ENCODE measurements at regions not wholly inside any gene's neighbourhood (a gene's known extent, or its start where the extent isn't known, plus 50 kb on each side); places are given as distances from the start of the nearest gene placed in this dataset.
"Not testable (repeated sequence)": the region's sequence is repeated elsewhere in the genome, so short reads cannot be mapped to it uniquely, and the experiment has no call there.

GRCh38 chr21:35737899-35738346, 322.4 kb downstream of the SETD4 start:
- DNase-seq = no peak

DNA sequence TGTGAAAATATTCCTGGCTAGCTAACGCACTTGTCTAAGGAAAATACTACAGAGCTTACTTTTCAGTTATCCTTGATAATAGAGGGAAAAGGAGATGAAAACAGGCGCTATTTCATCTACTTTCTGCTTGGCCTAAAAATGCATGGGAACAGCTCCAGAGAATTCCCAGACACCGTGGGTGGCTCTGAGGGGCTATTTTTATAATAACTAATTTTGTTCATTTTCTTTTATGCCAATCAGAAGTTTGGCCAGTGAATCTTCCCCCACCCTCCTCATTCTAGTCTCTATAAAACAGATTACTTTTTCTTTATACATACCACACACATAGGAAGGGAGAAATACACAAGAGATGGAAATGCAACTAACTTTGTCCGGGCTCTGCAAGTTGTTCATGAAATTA, 322.9 kb downstream of the SETD4 start:
- no peak for DNase-seq

DNA sequence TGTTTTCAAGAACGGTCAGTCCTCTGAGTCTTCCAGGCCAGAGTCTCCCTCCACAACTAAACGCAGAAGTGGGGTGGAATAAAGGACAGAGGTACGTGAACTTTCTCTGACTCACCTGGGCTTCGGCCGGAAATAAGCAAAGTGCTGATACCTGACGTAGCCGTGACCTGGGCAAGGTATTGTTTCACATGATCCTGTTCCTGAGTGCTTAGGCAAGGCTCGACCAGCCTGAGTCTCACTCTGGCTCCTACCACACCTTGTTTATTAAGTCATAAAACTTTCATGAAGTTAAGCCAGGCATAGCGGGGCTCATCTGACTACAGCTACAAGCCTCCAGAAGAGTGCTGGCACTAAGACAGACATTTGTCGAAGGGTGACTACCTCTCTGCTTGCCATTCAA, 327.5 kb downstream of the SETD4 start:
- DNase-seq = no peak

GRCh38 chr21:35730325-35730724, 330.0 kb downstream of the SETD4 start:
- DNase-seq = no peak

DNA sequence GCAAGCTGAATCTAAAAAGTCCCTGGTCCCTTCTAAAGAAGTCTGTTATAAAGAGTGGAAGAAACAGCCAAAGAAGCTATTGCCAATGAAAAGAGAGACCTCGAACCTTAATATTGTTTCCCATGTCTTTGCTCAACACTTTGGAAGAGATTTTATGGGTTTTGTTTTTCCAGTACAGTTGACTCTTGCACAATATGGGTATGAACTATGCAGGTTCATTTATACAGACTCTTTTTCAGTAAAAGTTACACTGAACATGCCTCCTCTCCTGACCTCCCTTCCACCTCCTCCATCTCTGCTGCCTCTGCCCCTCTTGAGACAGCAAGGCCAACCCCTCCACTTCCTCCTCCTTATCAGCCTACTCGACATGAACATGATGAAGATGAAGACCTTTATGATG, 332.5 kb downstream of the SETD4 start:
- DNase-seq = no peak

DNA sequence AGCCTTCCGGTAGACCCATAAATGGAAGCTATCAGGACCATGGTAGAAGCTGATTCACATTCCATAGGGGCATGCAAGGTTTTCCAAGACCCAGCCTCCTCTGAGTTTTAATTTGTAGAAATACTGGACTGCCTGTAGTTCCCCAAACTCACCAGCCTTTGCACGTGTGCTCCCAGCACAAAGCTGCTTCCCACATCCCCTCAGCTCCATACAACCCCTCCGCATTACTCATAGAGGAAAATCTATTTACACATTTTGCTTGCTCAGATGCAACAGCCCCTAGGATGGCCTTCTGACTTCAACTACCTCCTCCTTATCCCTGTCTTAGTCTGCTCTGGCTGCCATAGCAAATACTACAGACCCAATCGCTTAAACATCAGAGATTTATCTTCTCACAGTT, 336.2 kb downstream of the SETD4 start:
- DNase-seq = no peak

GRCh38 chr21:35721701-35722100, 338.6 kb downstream of the SETD4 start:
- DNase-seq = no peak

DNA sequence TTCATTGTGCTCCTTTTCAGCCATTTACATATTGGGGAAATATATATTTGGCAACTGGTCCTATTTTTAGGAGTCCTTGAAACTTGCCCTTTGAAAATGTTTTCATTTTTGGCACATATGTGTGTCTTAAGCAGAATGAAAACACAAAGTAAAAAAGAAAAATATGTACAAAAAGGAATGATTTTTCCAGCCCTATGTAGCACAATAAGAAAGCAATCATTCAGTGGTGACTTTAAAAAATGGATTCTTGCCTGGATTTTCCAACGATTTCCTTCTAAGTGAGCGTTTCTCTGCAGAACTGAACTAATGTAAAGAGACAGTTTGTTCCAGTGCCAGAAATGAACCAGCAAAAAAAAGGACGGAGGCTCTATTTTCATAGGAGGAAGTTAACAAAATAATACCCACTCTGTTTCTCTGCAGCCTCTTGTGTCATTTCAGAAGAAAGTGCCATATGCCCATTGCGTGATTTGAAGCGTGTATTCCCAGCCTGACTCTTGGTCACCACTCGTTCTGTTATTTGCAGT, 340.1 kb downstream of the SETD4 start:
- no peak for DNase-seq

- DNase-seq = no peak
These were observed 341.2 kb downstream of the SETD4 start for GRCh38 chr21:35719080-35719479.

DNA sequence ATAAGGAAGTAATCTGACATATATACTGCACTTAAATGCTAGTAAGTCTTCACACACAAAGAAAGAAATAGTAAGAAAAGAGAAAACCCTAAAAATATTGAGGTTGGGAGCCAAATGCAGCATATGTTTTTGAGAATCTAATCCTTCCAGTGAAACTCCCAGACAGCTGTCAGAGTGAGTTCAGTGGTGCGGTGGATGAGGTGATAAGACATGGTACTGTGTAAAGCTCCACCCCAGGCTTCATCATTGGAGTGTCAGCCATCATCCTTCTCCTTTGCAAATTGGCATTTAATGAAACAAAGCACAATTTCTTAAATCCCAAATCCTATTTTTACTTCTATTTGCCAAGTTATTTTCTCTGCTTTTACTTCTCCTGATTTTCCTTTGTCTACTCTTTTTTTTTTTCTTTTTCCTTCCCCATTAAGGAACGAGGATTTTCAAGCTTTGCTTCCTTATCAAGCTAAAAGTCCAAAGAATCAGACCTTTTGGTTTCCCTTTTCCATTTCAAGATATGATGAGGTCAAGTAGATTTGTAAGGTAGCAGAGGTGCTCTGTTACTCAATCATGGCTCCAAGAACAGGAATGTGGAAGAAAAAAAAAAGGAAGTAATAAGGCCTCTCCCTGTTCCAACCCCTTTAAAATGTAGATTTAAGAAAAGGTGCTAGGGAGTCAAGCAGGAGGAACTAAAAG, 343.3 kb downstream of the SETD4 start:
- DNase-seq = no peak

DNA sequence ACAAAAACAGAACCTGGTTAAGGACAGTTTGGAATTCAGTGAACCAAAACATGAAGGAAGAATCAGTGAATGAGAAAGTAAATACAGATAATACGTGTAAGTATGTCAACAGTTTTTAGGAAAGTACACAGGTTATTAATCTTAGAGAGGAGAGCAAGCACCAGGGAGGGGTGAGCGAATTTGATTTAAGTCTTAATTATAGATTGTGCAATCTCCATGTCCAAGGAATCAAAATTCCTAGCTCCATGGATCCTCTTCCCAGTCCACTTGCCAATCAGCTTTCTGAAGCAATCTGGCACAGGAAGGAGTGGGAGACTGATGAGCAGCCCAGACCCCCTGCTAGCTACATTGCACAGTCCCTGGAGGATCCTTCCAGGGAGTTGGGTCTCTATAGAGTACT, 346.4 kb downstream of the SETD4 start:
- no peak for DNase-seq

GRCh38 chr21:35711661-35712060, 348.7 kb downstream of the SETD4 start:
- no peak for DNase-seq

DNA sequence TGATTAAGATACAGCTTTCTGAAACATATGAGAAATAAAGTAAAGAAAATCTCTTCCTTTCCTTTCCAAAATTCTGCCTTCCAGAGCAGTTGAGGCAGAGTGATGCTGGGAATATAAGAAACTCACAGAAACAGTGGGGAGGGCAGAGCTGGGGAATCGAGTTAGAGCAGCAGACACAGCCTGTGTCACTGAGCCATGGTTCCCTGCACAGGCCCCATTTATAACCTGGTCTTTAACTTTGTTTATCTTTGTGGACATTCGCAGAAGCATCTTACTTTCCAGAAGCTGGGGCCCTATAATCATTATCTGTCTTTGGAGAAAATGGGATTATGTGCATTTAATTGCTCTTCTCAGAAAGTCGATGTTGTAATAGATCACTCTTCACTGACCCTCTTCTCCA, 349.1 kb downstream of the SETD4 start:
- DNase-seq = no peak

- not testable (repeated sequence) for DNase-seq
These were observed 350.3 kb downstream of the SETD4 start for GRCh38 chr21:35709990-35710389.

DNA sequence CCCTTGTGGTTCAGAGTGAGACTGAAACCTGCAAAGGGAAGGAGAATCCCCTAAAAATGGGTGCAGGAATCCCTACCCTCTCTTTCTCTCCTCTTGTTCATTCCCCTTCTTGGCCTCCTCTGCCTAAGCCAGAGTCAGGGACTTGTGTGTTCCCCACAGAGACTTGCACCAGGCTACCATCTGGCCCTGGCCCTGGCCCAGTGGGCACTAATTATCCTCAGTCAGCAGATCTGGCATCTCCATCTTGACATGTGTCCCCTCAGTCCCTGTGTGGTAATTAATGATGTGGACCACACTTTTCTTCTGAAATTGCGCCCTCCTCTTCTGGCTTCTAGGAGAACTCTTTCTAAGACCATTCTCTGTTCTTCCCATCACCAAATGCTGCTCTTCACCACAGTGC, 354.4 kb downstream of the SETD4 start:
- DNase-seq = no peak

DNA sequence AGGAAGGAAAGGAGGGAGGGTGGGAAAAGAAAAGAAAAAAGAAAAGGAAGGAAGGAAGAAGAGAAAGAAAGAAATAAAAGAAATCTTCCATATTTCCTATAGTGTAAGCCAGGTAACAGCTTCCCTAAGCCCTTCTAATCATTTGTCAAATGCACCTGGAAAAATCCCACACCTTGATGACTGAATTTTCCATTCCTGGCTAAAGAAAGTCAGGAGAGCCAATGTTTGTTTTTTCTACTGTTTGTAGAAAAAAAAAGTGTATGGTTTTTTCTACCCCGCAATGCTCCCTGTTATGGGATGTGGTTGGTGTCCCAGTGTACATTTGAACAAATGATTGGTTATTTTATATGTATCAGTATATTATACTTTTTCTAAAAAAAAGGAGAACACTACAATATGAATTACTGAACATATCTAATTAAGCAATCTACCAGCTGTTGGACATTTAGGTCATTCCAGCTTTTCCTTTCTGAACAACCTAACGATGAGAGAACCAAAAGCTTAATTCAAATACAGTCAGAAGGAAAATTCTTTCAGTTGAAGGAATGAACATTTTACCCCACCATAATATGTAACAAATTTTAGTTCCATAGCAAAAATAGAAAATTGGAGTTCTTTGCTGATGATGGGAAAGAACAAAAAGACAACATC, 355.0 kb downstream of the SETD4 start:
- DNase-seq = no peak

DNA sequence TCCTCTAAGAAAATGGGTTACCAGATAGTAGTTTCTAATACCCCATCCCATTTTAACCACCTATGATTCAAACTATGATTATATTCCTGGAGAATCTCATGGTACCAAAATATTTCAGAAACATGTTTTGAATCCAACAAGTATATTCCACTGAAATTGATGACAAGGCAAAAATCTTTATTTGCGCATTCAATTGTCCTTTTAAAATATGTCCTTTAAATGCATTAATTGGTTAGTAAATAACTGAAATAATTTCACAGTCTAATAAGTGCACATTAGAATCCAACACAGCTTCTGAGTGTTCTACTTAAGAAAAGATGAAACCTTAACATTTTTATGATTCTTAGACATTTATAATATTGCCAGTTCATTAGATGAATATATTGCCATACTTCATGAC, 356.6 kb downstream of the SETD4 start:
- no peak for DNase-seq

GRCh38 chr21:35699361-35699760, 361.0 kb downstream of the SETD4 start:
- no peak for DNase-seq

DNA sequence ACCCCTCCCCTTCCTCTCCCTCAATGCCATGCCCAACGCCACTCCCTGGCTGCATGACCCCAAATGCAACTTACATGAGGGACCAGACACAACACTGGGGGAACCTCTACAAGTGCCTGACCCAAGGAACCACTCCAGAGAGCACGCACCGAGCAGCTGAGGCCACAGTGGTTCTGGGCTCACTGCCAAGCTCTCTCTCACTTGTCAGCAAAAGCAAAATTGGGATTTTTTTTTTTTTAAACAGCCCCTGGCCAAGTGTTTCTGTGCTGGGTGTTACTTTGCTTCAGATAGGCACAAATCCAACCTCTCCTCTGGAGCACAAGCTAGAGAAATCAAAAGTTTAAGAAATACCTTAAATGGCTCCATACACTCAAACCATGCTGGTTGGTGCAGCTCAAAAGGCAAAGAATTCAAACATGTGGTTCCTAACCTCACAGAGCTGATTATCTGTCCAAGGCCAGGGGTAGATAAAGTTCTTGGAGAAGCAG, 363.0 kb downstream of the SETD4 start:
- no peak for DNase-seq

DNA sequence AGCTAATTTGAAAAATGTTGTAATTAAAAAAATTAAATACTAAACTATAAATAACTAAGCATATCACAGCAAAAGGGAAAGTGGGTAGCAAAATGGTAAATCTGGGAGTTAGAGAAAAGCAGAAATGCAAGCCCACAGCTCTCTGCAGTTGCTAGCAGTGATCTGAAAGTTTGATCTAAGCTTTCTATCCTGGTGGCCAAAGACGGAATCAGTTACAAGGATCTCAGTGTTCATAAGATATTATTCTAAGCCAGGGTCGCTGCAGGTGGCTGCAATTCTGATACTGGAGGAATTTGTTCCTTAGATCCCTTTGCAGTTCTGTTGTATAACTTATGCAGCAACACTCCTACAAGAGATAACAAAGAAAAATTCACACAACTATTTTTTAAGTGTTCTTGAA, 363.7 kb downstream of the SETD4 start:
- no peak for DNase-seq

- no peak for DNase-seq
These were observed 368.0 kb downstream of the SETD4 start for GRCh38 chr21:35692311-35692710.

GRCh38 chr21:35690436-35690835, 369.9 kb downstream of the SETD4 start:
- DNase-seq = no peak

- no peak for DNase-seq
These were observed 374.2 kb downstream of the SETD4 start for GRCh38 chr21:35686156-35686555.

DNA sequence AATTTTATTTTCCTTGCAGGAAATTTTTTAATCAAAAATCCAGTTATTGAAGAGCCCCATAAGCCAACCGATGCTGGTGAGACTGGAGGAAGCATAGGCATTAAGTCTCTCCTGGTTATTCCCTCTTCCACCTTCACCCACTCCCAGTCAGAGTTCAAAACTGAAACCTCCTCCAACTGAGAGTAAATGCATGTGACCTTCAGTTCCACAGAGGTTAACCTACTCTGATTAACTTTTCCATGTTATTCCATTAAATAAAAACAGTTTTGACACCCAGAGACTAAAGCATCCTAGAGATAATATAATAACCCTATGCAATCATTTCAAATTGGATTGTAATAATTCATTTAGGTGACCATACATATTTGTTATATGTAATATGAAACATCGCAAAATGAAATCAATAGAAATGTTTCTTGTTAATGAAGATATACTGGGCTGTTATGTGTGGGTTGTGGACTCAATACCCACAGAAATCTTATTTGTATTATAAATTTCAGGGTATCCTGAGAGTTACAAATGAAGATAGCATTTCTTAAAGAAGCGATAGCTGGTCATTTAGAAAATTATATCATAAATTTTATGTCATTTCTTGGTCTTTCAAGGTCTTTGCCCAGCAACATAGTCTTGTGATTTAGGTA, 376.5 kb downstream of the SETD4 start:
- no peak for DNase-seq
